ENCODE measurements at regions not wholly inside any gene's neighbourhood (a gene's known extent, or its start where the extent isn't known, plus 50 kb on each side); places are given as distances from the start of the nearest gene placed in this dataset.

- ATAC-seq (no peak), DNase-seq (no peak)
- intact Hi-C loops (cut with micrococcal nuclease): loop anchor here (10.0 kb wide), 2 partner anchors 52 to 102 kb away; no protein-coding TSS in a partner anchor
- no TSS peak for BruUV-seq (replicated peaks)
- ChIA-PET POLR2A (ENCODE audit: unreplicated experiment) (no interaction called here), CTCF (no interaction called here)
- Histone ChIP-seq H3K9me3 (ENCODE audit: low read length) (no peaks in the 10 kb centered on the region), H4K20me1 (ENCODE audit: low read length) (no peaks in the 10 kb centered on the region), H3K9me2 (replicated peaks; ENCODE audit: low read length) (no peaks in the 10 kb centered on the region), H3K36me3 (ENCODE audit: low read depth, low read length) (no peaks in the 10 kb centered on the region), H3K27me3 (ENCODE audit: low read length) (no peaks in the 10 kb centered on the region), H2AFZ (ENCODE audit: low read length) (no peak overlapping the region), H3F3A (ENCODE audit: low read length, unreplicated experiment) (no peaks in the 10 kb centered on the region), H3K4me1 (ENCODE audit: insufficient read depth, low read length) (peaks cover 12% of the 10 kb centered on the region), H3K79me2 (ENCODE audit: low read length) (no peaks in the 10 kb centered on the region), H3K9ac (ENCODE audit: low read length) (no peak overlapping the region), H3K4me2 (ENCODE audit: low read length) (no peak overlapping the region), H3K4me3 (ENCODE audit: low read length) (no peak overlapping the region), H3K27ac (ENCODE audit: low read length) (no peak overlapping the region)
- no peak for TF ChIP-seq EZH2phosphoT487 (IDR thresholded peaks at IDR 0.05; ENCODE audit: borderline replicate concordance, low read length)
- TF ChIP-seq, protein P1, sequence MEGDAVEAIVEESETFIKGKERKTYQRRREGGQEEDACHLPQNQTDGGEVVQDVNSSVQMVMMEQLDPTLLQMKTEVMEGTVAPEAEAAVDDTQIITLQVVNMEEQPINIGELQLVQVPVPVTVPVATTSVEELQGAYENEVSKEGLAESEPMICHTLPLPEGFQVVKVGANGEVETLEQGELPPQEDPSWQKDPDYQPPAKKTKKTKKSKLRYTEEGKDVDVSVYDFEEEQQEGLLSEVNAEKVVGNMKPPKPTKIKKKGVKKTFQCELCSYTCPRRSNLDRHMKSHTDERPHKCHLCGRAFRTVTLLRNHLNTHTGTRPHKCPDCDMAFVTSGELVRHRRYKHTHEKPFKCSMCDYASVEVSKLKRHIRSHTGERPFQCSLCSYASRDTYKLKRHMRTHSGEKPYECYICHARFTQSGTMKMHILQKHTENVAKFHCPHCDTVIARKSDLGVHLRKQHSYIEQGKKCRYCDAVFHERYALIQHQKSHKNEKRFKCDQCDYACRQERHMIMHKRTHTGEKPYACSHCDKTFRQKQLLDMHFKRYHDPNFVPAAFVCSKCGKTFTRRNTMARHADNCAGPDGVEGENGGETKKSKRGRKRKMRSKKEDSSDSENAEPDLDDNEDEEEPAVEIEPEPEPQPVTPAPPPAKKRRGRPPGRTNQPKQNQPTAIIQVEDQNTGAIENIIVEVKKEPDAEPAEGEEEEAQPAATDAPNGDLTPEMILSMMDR (conservative IDR thresholded peaks at IDR 0.05; ENCODE audit: low read depth, low read length): no peak
- no peak for TF ChIP-seq EZH2 (IDR thresholded peaks at IDR 0.05; ENCODE audit: low read length, unreplicated experiment)
Observed at GRCh38 chr4:31516520-31516919, 796.4 kb downstream of the PCDH7 start.

- no peak overlapping the region for H3K9ac ChIP-seq (ENCODE audit: low read length)
- no peaks in the 10 kb centered on the region for H3K27me3 ChIP-seq (ENCODE audit: low read length)
- H3K36me3 ChIP-seq (ENCODE audit: low read depth, low read length): no peaks in the 10 kb centered on the region
- H3K4me2 ChIP-seq (ENCODE audit: low read length): peak overlapping the region; percentile 79
- H3F3A ChIP-seq (ENCODE audit: low read length, unreplicated experiment): no peaks in the 10 kb centered on the region
- BruUV-seq (replicated peaks): no TSS peak
- no peaks in the 10 kb centered on the region for H4K20me1 ChIP-seq (ENCODE audit: low read length)
- peak overlapping the region; percentile 24; the same call in 1 of the 2 replicates for H3K4me3 ChIP-seq (ENCODE audit: low read length)
- TF ChIP-seq, protein P1 (conservative IDR thresholded peaks at IDR 0.05; ENCODE audit: low read depth, low read length): no peak
- TF ChIP-seq EZH2phosphoT487 (IDR thresholded peaks at IDR 0.05; ENCODE audit: borderline replicate concordance, low read length): no peak
- no peak for TF ChIP-seq EZH2 (IDR thresholded peaks at IDR 0.05; ENCODE audit: low read length, unreplicated experiment)
- H3K9me2 ChIP-seq (replicated peaks; ENCODE audit: low read length): no peaks in the 10 kb centered on the region
- ChIA-PET POLR2A (ENCODE audit: unreplicated experiment) (interaction anchor here (0.5 kb wide), 2 partner anchors 595 to 750 kb away, joined by 4 to 5 read pairs; no protein-coding TSS in a partner anchor), CTCF (no interaction called here)
- no peak overlapping the region for H2AFZ ChIP-seq (ENCODE audit: low read length)
- peak; percentile 80 for DNase-seq
- peak overlapping the region; percentile 63 for H3K27ac ChIP-seq (ENCODE audit: low read length)
- H3K79me2 ChIP-seq (ENCODE audit: low read length): no peaks in the 10 kb centered on the region
- peaks cover 12% of the 10 kb centered on the region for H3K4me1 ChIP-seq (ENCODE audit: insufficient read depth, low read length)
- intact Hi-C loops (cut with micrococcal nuclease): loop anchor here (10.0 kb wide), 2 partner anchors 54 to 104 kb away; no protein-coding TSS in a partner anchor
- 0 out of 2 replicates have a peak, but pooled peaks cover under 1% of the 10 kb centered on the region for H3K9me3 ChIP-seq (ENCODE audit: low read length)
- peak; percentile 91 for ATAC-seq
Observed at GRCh38 chr4:31518796-31519250, 798.7 kb downstream of the PCDH7 start.

GRCh38 chr4:31530555-31530954, 810.4 kb downstream of the PCDH7 start:
- intact Hi-C loops (cut with micrococcal nuclease): no loop called here
- no TSS peak for BruUV-seq (replicated peaks)
- no peak overlapping the region for H3K9ac ChIP-seq (ENCODE audit: low read length)
- no peaks in the 10 kb centered on the region for H3K4me1 ChIP-seq (ENCODE audit: insufficient read depth, low read length)
- H3K27me3 ChIP-seq (ENCODE audit: low read length): no peaks in the 10 kb centered on the region
- H2AFZ ChIP-seq (ENCODE audit: low read length): no peak overlapping the region
- no peaks in the 10 kb centered on the region for H3K9me3 ChIP-seq (ENCODE audit: low read length)
- POLR2A ChIA-PET (ENCODE audit: unreplicated experiment): no interaction called here
- CTCF ChIA-PET: no interaction called here
- no peak overlapping the region for H3K4me2 ChIP-seq (ENCODE audit: low read length)
- H4K20me1 ChIP-seq (ENCODE audit: low read length): no peaks in the 10 kb centered on the region
- no peaks in the 10 kb centered on the region for H3K79me2 ChIP-seq (ENCODE audit: low read length)
- no peaks in the 10 kb centered on the region for H3K9me2 ChIP-seq (replicated peaks; ENCODE audit: low read length)
- no peaks in the 10 kb centered on the region for H3K36me3 ChIP-seq (ENCODE audit: low read depth, low read length)
- TF ChIP-seq EZH2 (IDR thresholded peaks at IDR 0.05; ENCODE audit: low read length, unreplicated experiment) (no peak), EZH2phosphoT487 (IDR thresholded peaks at IDR 0.05; ENCODE audit: borderline replicate concordance, low read length) (no peak)
- TF ChIP-seq, protein P1 (conservative IDR thresholded peaks at IDR 0.05; ENCODE audit: low read depth, low read length): no peak
- H3K27ac ChIP-seq (ENCODE audit: low read length): no peak overlapping the region
- no peak for DNase-seq
- no peak for ATAC-seq
- no peaks in the 10 kb centered on the region for H3F3A ChIP-seq (ENCODE audit: low read length, unreplicated experiment)
- no peak overlapping the region for H3K4me3 ChIP-seq (ENCODE audit: low read length)
